ENCODE measurements at regions not wholly inside any gene's neighbourhood (a gene's known extent, or its start where the extent isn't known, plus 50 kb on each side); places are given as distances from the start of the nearest gene placed in this dataset.

GRCh38 chr2:52253416-52253980, 1221.6 kb upstream of the NRXN1 start:
- ChIA-PET CTCF (no interaction called here), POLR2A (no interaction called here)
- Mint-ChIP-seq H3K27ac (ENCODE audit: low read depth, unreplicated experiment) (no peak overlapping the region), H3K4me3 (ENCODE audit: unreplicated experiment) (no peak overlapping the region), H3K9me3 (ENCODE audit: unreplicated experiment) (no peaks in the 10 kb centered on the region), H3K4me1 (ENCODE audit: insufficient read depth, unreplicated experiment) (no peaks in the 10 kb centered on the region), H3K36me3 (ENCODE audit: insufficient read depth, unreplicated experiment) (no peaks in the 10 kb centered on the region), H3K27me3 (ENCODE audit: insufficient read depth, unreplicated experiment) (no peaks in the 10 kb centered on the region)
- DNase-seq (ENCODE audit: unreplicated experiment): no peak
- intact Hi-C loops (cut with micrococcal nuclease): no loop called here
- no peak for TF ChIP-seq CTCF (IDR thresholded peaks at IDR 0.05; ENCODE audit: unreplicated experiment)
- BruUV-seq (replicated peaks): no TSS peak

- ChIA-PET CTCF (interaction anchor here (0.7 kb wide), 1 partner anchor 13 kb away, joined by 3 read pairs; no protein-coding TSS in a partner anchor), POLR2A (interaction anchor here (0.6 kb wide), 1 partner anchor 9 kb away, joined by 4 read pairs; no protein-coding TSS in a partner anchor)
- TF ChIP-seq CTCF (IDR thresholded peaks at IDR 0.05; ENCODE audit: unreplicated experiment): no peak
- Mint-ChIP-seq H3K4me3 (ENCODE audit: unreplicated experiment) (no peak overlapping the region), H3K27ac (ENCODE audit: low read depth, unreplicated experiment) (no peak overlapping the region), H3K27me3 (ENCODE audit: insufficient read depth, unreplicated experiment) (no peaks in the 10 kb centered on the region), H3K4me1 (ENCODE audit: insufficient read depth, unreplicated experiment) (no peaks in the 10 kb centered on the region), H3K36me3 (ENCODE audit: insufficient read depth, unreplicated experiment) (no peaks in the 10 kb centered on the region), H3K9me3 (ENCODE audit: unreplicated experiment) (no peaks in the 10 kb centered on the region)
- intact Hi-C loops (cut with micrococcal nuclease): no loop called here
- DNase-seq (ENCODE audit: unreplicated experiment): no peak
- no TSS peak for BruUV-seq (replicated peaks)
Observed at GRCh38 chr2:52238782-52239181, 1206.8 kb upstream of the NRXN1 start.

- no TSS peak for BruUV-seq (replicated peaks)
- TF ChIP-seq CTCF (IDR thresholded peaks at IDR 0.05; ENCODE audit: unreplicated experiment): no peak
- no peaks in the 10 kb centered on the region for H3K27me3 Mint-ChIP-seq (ENCODE audit: insufficient read depth, unreplicated experiment)
- H3K4me1 Mint-ChIP-seq (ENCODE audit: insufficient read depth, unreplicated experiment): peaks cover 15% of the 10 kb centered on the region
- H3K9me3 Mint-ChIP-seq (ENCODE audit: unreplicated experiment): no peaks in the 10 kb centered on the region
- DNase-seq (ENCODE audit: unreplicated experiment): peak; percentile 51
- ChIA-PET CTCF (no interaction called here), POLR2A (no interaction called here)
- H3K4me3 Mint-ChIP-seq (ENCODE audit: unreplicated experiment): no peak overlapping the region
- H3K27ac Mint-ChIP-seq (ENCODE audit: low read depth, unreplicated experiment): no peak overlapping the region
- intact Hi-C loops (cut with micrococcal nuclease): no loop called here
- H3K36me3 Mint-ChIP-seq (ENCODE audit: insufficient read depth, unreplicated experiment): no peaks in the 10 kb centered on the region
Observed at GRCh38 chr2:52222128-52222527, 1190.2 kb upstream of the NRXN1 start.

GRCh38 chr2:52220393-52220792, 1188.5 kb upstream of the NRXN1 start:
- no peak for TF ChIP-seq CTCF (IDR thresholded peaks at IDR 0.05; ENCODE audit: unreplicated experiment)
- ChIA-PET CTCF (no interaction called here), POLR2A (no interaction called here)
- no TSS peak for BruUV-seq (replicated peaks)
- Mint-ChIP-seq H3K27ac (ENCODE audit: low read depth, unreplicated experiment) (no peak overlapping the region), H3K9me3 (ENCODE audit: unreplicated experiment) (no peaks in the 10 kb centered on the region), H3K4me1 (ENCODE audit: insufficient read depth, unreplicated experiment) (peaks cover 15% of the 10 kb centered on the region), H3K27me3 (ENCODE audit: insufficient read depth, unreplicated experiment) (no peaks in the 10 kb centered on the region), H3K36me3 (ENCODE audit: insufficient read depth, unreplicated experiment) (no peaks in the 10 kb centered on the region), H3K4me3 (ENCODE audit: unreplicated experiment) (no peak overlapping the region)
- intact Hi-C loops (cut with micrococcal nuclease): no loop called here
- DNase-seq (ENCODE audit: unreplicated experiment): peak; percentile 53
